Peyer's patch (tissue), 4 donors: ENCODE measurements at regions not wholly inside any gene's neighbourhood (a gene's known extent, or its start where the extent isn't known, plus 50 kb on each side); places are given as distances from the start of the nearest gene placed in this dataset.
"Not testable (repeated sequence)": the region's sequence is repeated elsewhere in the genome, so short reads cannot be mapped to it uniquely, and the experiment has no call there.

Experiments used
- DNase-seq, 3 donors: peaks; one replicate each; pipeline ENCODE4 v3.0.0-alpha.2; 2017 to 2019
- H3K27ac ChIP-seq, 4 donors: fragments of 200-600 bp; sonication (generic); one replicate each; pipeline ENCODE4 v1.5.1; 2016 to 2019
- H3K27me3 ChIP-seq, 2 donors: fragments of 200-600 bp; sonication (generic); one replicate each; pipeline ENCODE4 v1.5.1; 2019
- H3K36me3 ChIP-seq, 3 donors: fragments of 200-600 bp; sonication (generic); one replicate each; pipeline ENCODE4 v1.5.1; 2016 to 2019
- H3K4me1 ChIP-seq, 4 donors: fragments of 200-600 bp; sonication (generic); one replicate each; pipeline ENCODE4 v1.5.1; 2016 to 2019
- H3K4me3 ChIP-seq, 4 donors: fragments of 200-600 bp; sonication (generic); 1 replicate in 3 of 4; 2 replicates in 1 of 4; pipeline ENCODE4 v1.5.1; 2016 to 2019; ENCODE audit warnings: mild to moderate bottlenecking in 1 of 4
- H3K9me3 ChIP-seq, 4 donors: fragments of 200-600 bp; sonication (generic); one replicate each; pipeline ENCODE4 v1.5.1; 2016 to 2019; ENCODE audit warnings: mild to moderate bottlenecking in 1 of 4
- CTCF ChIP-seq, 6 experiments: fragments of 450-650 bp in 4 of 6; fragments of 200-600 bp in 2 of 6; sonication (generic) in 1 of 6; IDR thresholded peaks; one replicate each; pipeline ENCODE4 v1.5.1; 2017 to 2019; ENCODE audit warnings: antibody characterized with exemption in 6 of 6, mild to moderate bottlenecking in 3 of 6, moderate library complexity in 1 of 6
- POLR2A ChIP-seq, 2 donors: fragments of 450-650 bp; IDR thresholded peaks; one replicate each; pipeline ENCODE4 v1.5.1; 2017; ENCODE audit warnings: antibody characterized with exemption in 2 of 2, mild to moderate bottlenecking in 2 of 2, moderate library complexity in 2 of 2

- TF ChIP-seq POLR2A (IDR thresholded peaks at IDR 0.05) (no peak), CTCF (IDR thresholded peaks at IDR 0.05) (no peak)
- no peak for DNase-seq
- no peaks in the 10 kb centered on the region for H3K9me3 ChIP-seq
- H3K4me1 ChIP-seq = no peaks in the 10 kb centered on the region
- no peaks in the 10 kb centered on the region for H3K27me3 ChIP-seq
- H3K36me3 ChIP-seq = no peaks in the 10 kb centered on the region
- H3K27ac ChIP-seq = no peak overlapping the region
- no peak overlapping the region for H3K4me3 ChIP-seq
Measured at GRCh38 chr4:96407225-96407624, 567.3 kb downstream of the PDHA2 start.

GRCh38 chr4:96407738-96408463 lies 568.0 kb downstream of the PDHA2 start:
- Histone ChIP-seq H3K27me3 (no peaks in the 10 kb centered on the region), H3K27ac (no peak overlapping the region), H3K4me1 (no peaks in the 10 kb centered on the region), H3K36me3 (no peaks in the 10 kb centered on the region), H3K9me3 (no peaks in the 10 kb centered on the region), H3K4me3 (no peak overlapping the region)
- TF ChIP-seq POLR2A (IDR thresholded peaks at IDR 0.05) = no peak
- TF ChIP-seq CTCF (IDR thresholded peaks at IDR 0.05) = no peak
- DNase-seq = no peak

GRCh38 chr4:96414853-96415252 lies 575.0 kb downstream of the PDHA2 start:
- not testable (repeated sequence) for H3K4me1 ChIP-seq, H3K27me3 ChIP-seq, H3K36me3 ChIP-seq, H3K9me3 ChIP-seq, H3K4me3 ChIP-seq, H3K27ac ChIP-seq, DNase-seq

- H3K27ac ChIP-seq = no peak overlapping the region
- no peaks in the 10 kb centered on the region for H3K9me3 ChIP-seq
- H3K4me1 ChIP-seq = no peaks in the 10 kb centered on the region
- H3K27me3 ChIP-seq = no peaks in the 10 kb centered on the region
- no peak for DNase-seq
- H3K36me3 ChIP-seq = no peaks in the 10 kb centered on the region
- H3K4me3 ChIP-seq = no peak overlapping the region
- TF ChIP-seq CTCF (IDR thresholded peaks at IDR 0.05) (no peak), POLR2A (IDR thresholded peaks at IDR 0.05) (no peak)
Measured at GRCh38 chr4:96429657-96430056, 589.8 kb downstream of the PDHA2 start.

GRCh38 chr4:96431094-96431493 lies 591.2 kb downstream of the PDHA2 start:
- H3K27me3 ChIP-seq = no peaks in the 10 kb centered on the region
- no peak for DNase-seq
- H3K36me3 ChIP-seq = no peaks in the 10 kb centered on the region
- no peak overlapping the region for H3K27ac ChIP-seq
- H3K4me1 ChIP-seq = no peaks in the 10 kb centered on the region
- TF ChIP-seq POLR2A (IDR thresholded peaks at IDR 0.05) (no peak), CTCF (IDR thresholded peaks at IDR 0.05) (no peak)
- no peak overlapping the region for H3K4me3 ChIP-seq
- no peaks in the 10 kb centered on the region for H3K9me3 ChIP-seq

- Histone ChIP-seq H3K27me3 (no peaks in the 10 kb centered on the region), H3K4me1 (no peaks in the 10 kb centered on the region), H3K27ac (no peak overlapping the region), H3K9me3 (peaks cover 0 to 8% (median 4%) of the 10 kb centered on the region in 4 donors), H3K36me3 (no peaks in the 10 kb centered on the region), H3K4me3 (no peak overlapping the region)
- DNase-seq = no peak
- no peak for TF ChIP-seq POLR2A (IDR thresholded peaks at IDR 0.05)
- no peak for TF ChIP-seq CTCF (IDR thresholded peaks at IDR 0.05)
Measured at GRCh38 chr4:96448315-96448872, 608.5 kb downstream of the PDHA2 start.
